RPMI8226 (cell line): ENCODE measurements at regions not wholly inside any gene's neighbourhood (a gene's known extent, or its start where the extent isn't known, plus 50 kb on each side); places are given as distances from the start of the nearest gene placed in this dataset.
A peak's percentile ranks its signal among the peaks of the same experiment; 100 is the strongest.
"Not testable (repeated sequence)": the region's sequence is repeated elsewhere in the genome, so short reads cannot be mapped to it uniquely, and the experiment has no call there.

Source experiments
- DNase-seq: peaks from one replicate; pipeline ENCODE4 v3.0.0-alpha.2; 2015

DNA sequence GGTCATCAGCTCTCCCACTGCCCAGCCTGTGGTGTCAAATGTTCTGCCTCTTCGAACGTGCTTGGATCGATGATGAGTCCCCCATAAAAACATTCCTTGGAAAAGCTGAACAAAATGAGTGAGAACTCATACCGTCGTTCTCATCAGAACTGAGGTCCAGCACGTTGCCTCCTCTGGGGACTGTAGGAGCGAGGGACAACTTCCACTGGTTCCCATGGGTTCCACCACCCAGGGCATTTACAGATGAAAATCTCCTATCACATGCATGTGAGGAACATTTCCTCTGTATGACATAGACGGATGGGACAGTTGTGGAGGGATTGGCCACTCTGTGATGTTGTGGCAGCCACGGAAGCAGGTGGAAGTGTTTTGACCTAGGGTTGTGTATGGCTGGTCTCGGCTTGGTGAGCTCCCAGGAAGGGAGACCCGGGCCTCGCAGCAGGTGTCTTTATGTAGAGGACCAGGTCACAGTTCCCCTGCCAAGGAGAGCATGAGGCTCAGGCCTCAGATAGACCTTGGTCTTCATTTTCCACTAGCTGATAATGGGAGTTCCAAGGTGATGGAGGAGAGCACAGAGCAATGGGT lies 113.0 kb downstream of the SNRPN start:
- no peak for DNase-seq

DNA sequence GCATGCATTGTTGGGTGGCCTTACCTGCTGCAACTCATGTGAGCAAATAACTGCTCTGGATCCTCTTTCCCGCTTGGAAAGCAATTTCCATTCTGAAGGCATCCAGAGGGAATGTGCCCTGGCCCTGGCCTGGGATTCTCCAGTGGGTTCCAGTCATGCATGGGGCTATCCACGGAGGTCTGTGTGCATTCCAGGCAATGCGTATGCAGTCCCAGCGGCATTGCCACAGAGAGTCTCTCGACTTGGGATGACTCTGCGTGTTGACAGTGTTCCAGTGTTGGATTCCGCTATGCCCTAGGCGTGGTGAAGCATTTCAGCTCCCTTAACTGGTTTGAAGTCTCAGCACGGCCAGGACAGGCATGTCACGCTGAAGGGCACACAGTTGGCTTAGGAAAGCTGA lies 113.9 kb downstream of the SNRPN start:
- DNase-seq = no peak

DNA sequence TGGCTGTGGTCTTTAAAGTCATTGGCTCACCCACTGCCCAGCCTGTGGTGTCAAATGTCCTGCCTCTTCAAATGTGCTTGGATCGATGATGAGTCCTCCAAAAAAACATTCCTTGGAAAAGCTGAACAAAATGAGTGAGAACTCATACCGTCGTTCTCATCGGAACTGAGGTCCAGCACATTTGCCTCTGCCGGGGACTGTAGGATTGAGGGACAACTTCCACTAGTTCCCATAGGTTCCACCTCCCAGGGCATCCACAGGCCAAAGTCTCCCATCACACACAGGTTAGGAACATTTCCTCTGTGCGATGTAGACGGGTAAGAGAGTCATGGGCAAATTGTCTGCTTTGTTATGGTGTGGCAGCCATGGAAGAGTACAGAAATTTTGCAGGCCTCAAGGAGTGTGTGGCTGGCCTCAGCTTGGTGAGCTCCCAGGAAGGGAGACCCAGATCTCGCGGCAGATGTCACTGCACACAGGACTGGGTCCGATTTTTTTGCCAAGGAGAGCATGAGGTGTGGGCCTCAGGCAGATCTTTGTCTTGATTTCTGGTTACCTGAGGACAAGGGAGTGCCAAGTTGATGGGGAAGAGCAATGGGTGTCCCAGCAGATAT lies 115.7 kb downstream of the SNRPN start:
- no peak for DNase-seq

GRCh38 chr15:25072857-25073476 lies 118.2 kb downstream of the SNRPN start:
- no peak for DNase-seq

DNA sequence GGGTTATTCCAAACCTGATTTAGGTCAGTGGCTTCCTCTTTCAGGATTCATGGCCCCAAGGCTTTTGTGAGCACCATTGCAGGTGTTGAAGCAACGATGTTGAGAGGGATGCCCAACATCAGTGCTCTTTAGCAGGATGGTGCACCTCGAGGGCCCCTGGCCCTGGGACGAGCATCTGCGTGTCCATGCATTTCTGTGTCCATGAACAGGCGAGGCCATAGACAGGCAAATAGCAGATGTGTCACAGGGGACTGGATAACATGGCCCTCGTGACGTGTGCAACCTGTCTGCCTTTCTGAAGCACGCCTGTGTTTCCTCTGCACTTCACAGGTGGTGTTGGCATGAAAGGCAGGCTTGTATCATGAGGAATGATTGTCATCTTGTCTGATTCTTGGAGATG lies 132.3 kb downstream of the SNRPN start:
- DNase-seq = no peak

- no peak for DNase-seq
Observed at GRCh38 chr15:25088261-25088790, 133.5 kb downstream of the SNRPN start.

DNA sequence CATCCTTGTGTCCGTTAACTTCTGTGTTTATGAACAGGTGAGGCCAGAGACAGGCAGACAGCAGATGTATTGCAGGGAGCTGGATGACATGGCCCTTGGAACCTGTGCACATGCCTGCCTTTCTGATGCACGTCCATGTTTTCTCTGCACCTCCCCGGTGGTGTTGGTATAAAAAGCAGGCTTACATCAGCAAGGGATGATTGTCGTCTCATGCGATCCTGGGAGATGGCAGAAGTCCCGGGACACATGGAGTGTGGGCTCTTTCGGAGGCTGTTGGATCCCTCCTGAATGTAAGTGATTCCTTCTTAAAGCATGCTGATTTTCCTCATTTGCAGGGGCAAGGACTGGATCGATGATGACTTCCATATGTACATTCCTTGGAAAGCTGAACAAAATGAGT lies 134.8 kb downstream of the SNRPN start:
- no peak for DNase-seq

GRCh38 chr15:25090073-25090733 lies 135.4 kb downstream of the SNRPN start:
- no peak for DNase-seq

DNA sequence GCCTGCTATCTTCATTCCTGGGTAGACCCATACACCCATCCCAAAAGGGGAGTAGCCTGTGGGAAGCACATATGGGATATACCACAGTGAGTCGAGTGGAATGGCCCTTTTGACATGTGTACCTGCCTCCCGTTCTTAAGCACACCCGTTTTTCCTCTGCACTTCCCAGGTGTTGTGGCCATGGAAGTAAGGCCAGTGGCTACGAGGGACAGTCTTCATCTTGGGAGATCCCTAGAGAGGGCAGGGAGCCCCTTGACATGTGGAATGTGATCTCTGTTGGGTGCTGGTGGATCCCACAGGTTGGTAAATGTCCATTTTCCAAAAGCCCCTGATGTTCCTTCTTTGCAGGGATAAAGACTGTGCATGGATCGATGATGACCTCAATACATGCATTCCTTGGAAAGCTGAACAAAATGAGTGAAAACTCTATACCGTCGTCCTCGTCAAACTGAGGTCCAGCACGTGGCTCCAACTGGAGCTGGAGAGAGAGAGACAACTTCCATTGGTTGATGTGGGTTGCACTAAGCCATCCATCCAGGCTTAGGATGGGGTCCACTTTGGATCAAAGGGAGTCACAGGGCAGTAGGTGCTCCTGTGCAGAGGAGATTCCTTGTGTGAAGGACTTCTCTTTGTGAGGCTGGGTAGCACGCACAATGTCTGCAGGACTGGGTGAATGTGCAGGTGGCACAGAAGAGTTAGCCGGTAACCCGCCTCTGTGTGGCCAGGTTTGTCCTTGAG lies 136.8 kb downstream of the SNRPN start:
- no peak for DNase-seq

- DNase-seq = no peak
Observed at GRCh38 chr15:25092661-25093060, 137.9 kb downstream of the SNRPN start.

DNA sequence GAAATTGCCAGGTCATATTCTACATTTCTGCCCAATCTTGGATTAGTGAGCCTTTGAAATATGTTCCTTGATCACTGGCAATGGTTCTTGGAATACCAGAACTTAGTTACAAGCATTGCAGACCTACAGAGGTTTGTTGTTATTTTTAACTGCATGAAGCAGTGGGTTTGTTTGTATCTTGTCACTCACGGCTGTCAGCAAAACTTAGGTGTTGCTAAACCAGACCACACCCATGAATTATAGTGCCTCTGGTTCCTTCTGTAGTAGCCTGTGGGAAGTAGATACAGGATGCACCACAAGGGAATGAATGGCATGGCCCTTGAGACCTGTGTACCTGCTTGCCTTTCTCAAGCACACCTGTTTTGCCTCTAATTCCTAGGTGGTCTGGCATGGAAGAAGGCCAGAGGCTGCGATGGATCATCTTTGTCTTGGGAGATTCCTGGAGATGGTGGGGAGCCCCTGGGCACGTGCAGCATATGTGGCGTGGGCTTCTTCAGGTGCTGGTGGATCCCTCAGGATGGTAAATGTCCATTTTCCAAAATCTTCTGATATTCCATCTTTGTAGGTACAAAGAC lies 138.8 kb downstream of the SNRPN start:
- DNase-seq = no peak

DNA sequence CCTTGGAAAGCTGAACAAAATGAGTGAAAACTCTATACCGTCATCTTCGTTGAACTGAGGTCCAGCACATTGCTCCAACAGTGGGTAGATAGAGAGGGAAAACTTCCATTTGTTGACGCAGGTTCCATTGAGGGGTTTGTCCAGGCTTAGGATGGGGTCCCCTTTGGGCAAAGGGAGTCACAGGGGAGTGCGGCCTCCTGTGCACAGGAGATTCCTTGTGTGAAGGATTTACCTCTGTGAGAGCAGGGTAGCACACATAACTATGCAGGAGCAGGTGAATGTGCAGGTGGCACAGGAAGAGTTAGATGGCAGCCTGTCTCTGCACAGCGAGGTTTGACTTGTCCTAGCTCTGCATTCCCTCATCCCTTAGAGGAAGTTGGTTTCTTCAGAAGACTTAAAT lies 139.3 kb downstream of the SNRPN start:
- no peak for DNase-seq

DNA sequence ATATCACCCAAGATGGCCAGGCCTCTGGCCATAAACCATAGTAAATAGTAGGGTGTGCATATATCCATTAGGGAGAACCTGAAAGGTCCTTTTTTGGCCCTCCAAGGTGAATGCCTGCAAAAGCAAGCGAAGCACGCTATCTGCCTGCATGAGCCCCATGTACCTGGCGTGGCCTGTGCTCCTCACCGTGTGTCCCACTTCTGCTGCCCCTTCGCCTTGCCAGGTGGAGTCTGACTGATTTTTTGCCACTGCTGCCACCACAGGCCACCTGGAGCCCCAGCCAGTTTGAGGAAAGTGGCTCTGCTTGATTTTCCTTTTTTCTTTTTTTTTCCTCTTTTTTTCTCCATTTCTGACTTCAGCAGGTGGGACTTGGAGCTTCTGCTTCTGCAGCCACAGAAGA lies 139.7 kb downstream of the SNRPN start:
- no peak for DNase-seq

DNA sequence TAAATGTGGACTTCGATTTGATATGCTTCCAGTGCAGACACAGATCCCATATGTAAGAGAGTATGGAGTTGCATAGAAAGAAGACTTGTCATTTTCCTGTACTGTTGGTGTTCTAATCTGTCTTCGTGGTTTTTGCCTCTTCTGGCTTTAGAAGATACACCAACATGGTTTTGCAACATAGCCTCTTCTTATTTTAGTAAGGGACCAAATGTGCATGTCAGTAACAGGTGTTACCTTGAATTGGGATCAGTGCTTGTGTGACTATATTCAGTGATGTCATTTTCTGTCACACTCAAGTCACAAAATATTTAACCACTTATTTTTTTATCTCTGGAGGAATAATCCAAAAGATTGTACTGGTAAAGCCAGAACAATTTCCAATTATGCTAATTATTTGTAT lies 140.4 kb downstream of the SNRPN start:
- DNase-seq = no peak

GRCh38 chr15:25099966-25100365 lies 145.2 kb downstream of the SNRPN start:
- DNase-seq = not testable (repeated sequence)

- no peak for DNase-seq
Observed at GRCh38 chr15:25106209-25106608, 151.4 kb downstream of the SNRPN start.

DNA sequence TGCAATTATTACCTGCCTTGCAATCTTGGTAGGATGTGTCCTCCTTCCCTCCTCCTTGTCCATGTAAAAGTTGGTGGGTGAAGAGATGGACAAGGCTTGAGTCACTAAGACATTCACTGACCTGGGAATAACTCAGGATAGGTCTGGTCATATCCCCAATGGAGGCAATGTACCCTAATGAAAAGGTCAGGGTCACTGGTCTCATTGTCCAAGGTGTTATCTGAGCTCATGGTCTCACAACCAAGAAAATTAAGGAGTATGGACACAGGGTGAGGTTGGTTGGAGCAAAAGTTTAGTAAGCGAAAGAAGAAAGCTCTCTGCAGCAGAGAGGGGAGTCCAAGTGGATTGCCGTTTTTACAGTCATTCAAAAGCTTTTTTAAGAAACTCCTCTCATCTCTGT lies 179.0 kb downstream of the SNRPN start:
- DNase-seq = no peak

- no peak for DNase-seq
Observed at GRCh38 chr15:25134546-25134945, 179.8 kb downstream of the SNRPN start.

- peak; percentile 42 for DNase-seq
Observed at GRCh38 chr15:25136119-25136518, 181.3 kb downstream of the SNRPN start.

DNA sequence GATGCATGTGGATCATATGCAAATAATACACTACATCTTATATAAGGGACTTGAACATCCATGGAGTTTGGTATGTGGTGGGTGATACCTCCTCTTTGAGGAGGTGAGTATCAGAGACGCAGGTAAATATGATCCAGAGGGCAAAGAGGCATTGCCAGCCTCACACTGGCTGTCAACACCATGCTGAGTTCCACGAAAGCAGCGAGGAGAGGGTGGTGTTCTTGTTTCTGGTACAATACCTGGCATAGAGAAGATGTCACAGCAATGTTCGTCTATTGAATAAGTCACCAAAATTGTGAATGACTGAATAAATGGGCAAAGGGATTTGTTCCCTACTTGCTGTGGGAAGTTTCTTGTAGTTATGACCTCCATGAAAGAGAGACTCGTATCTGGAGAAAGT lies 182.2 kb downstream of the SNRPN start:
- no peak for DNase-seq

DNA sequence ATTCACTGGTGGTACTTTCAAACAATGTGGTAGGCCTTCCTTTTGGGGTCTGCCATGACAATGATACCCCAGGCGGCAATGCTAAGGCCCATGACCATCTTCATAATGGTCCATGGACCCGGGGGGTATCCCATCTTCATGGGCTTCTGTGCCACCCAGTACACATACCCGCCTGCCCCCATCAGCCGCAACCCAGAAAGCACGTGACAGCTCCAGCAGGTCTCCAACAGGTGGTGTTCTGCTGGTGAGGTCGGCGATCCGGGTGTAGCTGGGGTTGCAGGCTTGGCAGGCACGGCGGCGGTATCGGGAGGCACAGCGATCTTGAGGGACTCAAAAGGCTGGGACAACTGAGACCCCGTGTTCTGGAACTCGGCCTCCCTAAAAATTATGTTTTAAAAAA lies 214.5 kb downstream of the SNRPN start:
- no peak for DNase-seq

DNA sequence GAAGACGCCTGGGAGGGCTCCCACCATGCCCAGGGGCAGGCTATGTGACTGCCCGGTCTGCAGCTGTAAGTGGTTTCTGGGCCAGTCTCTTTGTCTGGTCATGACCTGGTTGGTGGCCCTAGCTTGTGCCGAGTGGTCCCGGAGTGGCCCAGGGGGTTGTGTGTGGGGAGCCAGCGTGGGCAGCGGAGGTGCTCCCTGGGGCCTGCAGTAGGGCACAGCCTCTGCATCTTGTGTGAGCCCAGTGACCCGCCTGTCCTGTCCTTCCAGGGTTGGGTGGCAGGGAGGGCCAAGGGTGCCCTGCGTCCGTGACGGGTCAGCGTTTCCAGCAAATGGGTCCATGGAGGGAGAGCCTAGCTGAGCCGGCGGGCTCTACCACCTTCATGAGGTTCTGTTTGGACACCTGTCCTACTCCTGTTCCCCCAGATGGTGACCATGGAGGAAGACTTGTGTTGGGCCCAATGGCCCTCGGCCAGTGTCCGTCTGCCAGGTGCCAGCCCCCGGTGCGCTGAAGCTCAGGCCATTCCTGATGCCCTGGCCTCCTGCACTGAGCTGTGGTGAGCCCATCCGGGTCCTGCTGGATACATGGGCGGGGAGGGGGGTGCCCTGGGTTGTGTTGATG lies 215.4 kb downstream of the SNRPN start:
- DNase-seq = no peak

- DNase-seq = no peak
Observed at GRCh38 chr15:25170781-25171110, 216.0 kb downstream of the SNRPN start.
